ENCODE measurements at regions not wholly inside any gene's neighbourhood (a gene's known extent, or its start where the extent isn't known, plus 50 kb on each side); places are given as distances from the start of the nearest gene placed in this dataset.

- Histone ChIP-seq H2AFZ (ENCODE audit: low read depth) (no peak overlapping the region), H4K20me1 (ENCODE audit: insufficient read depth) (no peaks in the 10 kb centered on the region), H3K4me1 (ENCODE audit: low read depth, poor library complexity, severe bottlenecking) (no peaks in the 10 kb centered on the region), H3K4me3 (IDR thresholded peaks at IDR 0.05; ENCODE audit: insufficient read depth, low read depth, low read length) (no peak overlapping the region), H3K27ac (no peak overlapping the region), H3K79me2 (ENCODE audit: insufficient read depth, low read depth) (no peaks in the 10 kb centered on the region), H3K36me3 (ENCODE audit: insufficient read depth) (no peaks in the 10 kb centered on the region), H3K27me3 (ENCODE audit: insufficient read depth, low read depth) (peaks cover 98% of the 10 kb centered on the region), H3K9ac (no peak overlapping the region), H3K4me2 (no peak overlapping the region)
- TF ChIP-seq CTCF (conservative IDR thresholded peaks at IDR 0.05; ENCODE audit: low read depth, low read length), result no peak
These were observed 64.2 kb upstream of the CASZ1 start for GRCh38 chr1:10860682-10861081.

GRCh38 chr1:10861822-10862221, 65.4 kb upstream of the CASZ1 start:
- Histone ChIP-seq H3K36me3 (ENCODE audit: insufficient read depth) (no peaks in the 10 kb centered on the region), H3K27ac (no peak overlapping the region), H3K79me2 (ENCODE audit: insufficient read depth, low read depth) (no peaks in the 10 kb centered on the region), H3K4me2 (no peak overlapping the region), H3K9ac (no peak overlapping the region), H3K27me3 (ENCODE audit: insufficient read depth, low read depth) (peaks cover 95% of the 10 kb centered on the region), H2AFZ (ENCODE audit: low read depth) (no peak overlapping the region), H4K20me1 (ENCODE audit: insufficient read depth) (no peaks in the 10 kb centered on the region), H3K4me1 (ENCODE audit: low read depth, poor library complexity, severe bottlenecking) (no peaks in the 10 kb centered on the region), H3K4me3 (IDR thresholded peaks at IDR 0.05; ENCODE audit: insufficient read depth, low read depth, low read length) (no peak overlapping the region)
- TF ChIP-seq CTCF (conservative IDR thresholded peaks at IDR 0.05; ENCODE audit: low read depth, low read length), result no peak

GRCh38 chr1:10862743-10863335, 66.4 kb upstream of the CASZ1 start:
- Histone ChIP-seq H3K36me3 (ENCODE audit: insufficient read depth) (no peaks in the 10 kb centered on the region), H3K79me2 (ENCODE audit: insufficient read depth, low read depth) (no peaks in the 10 kb centered on the region), H3K27ac (no peak overlapping the region), H3K27me3 (ENCODE audit: insufficient read depth, low read depth) (peaks cover 92% of the 10 kb centered on the region), H3K4me3 (IDR thresholded peaks at IDR 0.05; ENCODE audit: insufficient read depth, low read depth, low read length) (no peak overlapping the region), H3K9ac (no peak overlapping the region), H3K4me2 (no peak overlapping the region), H2AFZ (ENCODE audit: low read depth) (no peak overlapping the region), H3K4me1 (ENCODE audit: low read depth, poor library complexity, severe bottlenecking) (peaks cover 5% of the 10 kb centered on the region), H4K20me1 (ENCODE audit: insufficient read depth) (no peaks in the 10 kb centered on the region)
- TF ChIP-seq CTCF (conservative IDR thresholded peaks at IDR 0.05; ENCODE audit: low read depth, low read length), result no peak

GRCh38 chr1:10863886-10864285, 67.4 kb upstream of the CASZ1 start:
- peaks cover 5% of the 10 kb centered on the region for H3K4me1 ChIP-seq (ENCODE audit: low read depth, poor library complexity, severe bottlenecking)
- no peak overlapping the region for H3K4me3 ChIP-seq (IDR thresholded peaks at IDR 0.05; ENCODE audit: insufficient read depth, low read depth, low read length)
- no peaks in the 10 kb centered on the region for H4K20me1 ChIP-seq (ENCODE audit: insufficient read depth)
- no peaks in the 10 kb centered on the region for H3K79me2 ChIP-seq (ENCODE audit: insufficient read depth, low read depth)
- no peaks in the 10 kb centered on the region for H3K36me3 ChIP-seq (ENCODE audit: insufficient read depth)
- no peak overlapping the region for H2AFZ ChIP-seq (ENCODE audit: low read depth)
- H3K27ac ChIP-seq, result no peak overlapping the region
- no peak overlapping the region for H3K9ac ChIP-seq
- peaks cover 92% of the 10 kb centered on the region for H3K27me3 ChIP-seq (ENCODE audit: insufficient read depth, low read depth)
- no peak for TF ChIP-seq CTCF (conservative IDR thresholded peaks at IDR 0.05; ENCODE audit: low read depth, low read length)
- H3K4me2 ChIP-seq, result no peak overlapping the region

Measured in KMS-11 (cell line).